Endothelial cell of umbilical vein (primary cell): ENCODE measurements at regions not wholly inside any gene's neighbourhood (a gene's known extent, or its start where the extent isn't known, plus 50 kb on each side); places are given as distances from the start of the nearest gene placed in this dataset.

Experiments used
- BruUV-seq: library from RNA; stranded (reverse); fragments of 400-500 nt; replicated peaks from 2 replicates; lab custom pipeline; 2021; lab: Mats Ljungman, UMichigan
- CTCF ChIA-PET: fragments of 300-600, 350-600 bp; sonication (Branson Sonifier 250); formaldehyde crosslinking; loops from one replicate; lab custom pipeline; 2021; ENCODE audit warnings: antibody characterized with exemption, inconsistent platforms; lab: Charles Lee
- POLR2A ChIA-PET: fragments of 300-600, 350-600 bp; sonication (Branson Sonifier 250); formaldehyde crosslinking; loops from one replicate; lab custom pipeline; 2021; ENCODE audit warnings: antibody characterized with exemption, inconsistent platforms; lab: Charles Lee
- DNase-seq: peaks from one replicate; pipeline ENCODE4 v3.0.0-alpha.2; 2011; ENCODE audit warnings: low read depth, low spot score
- FAIRE-seq: peaks from 2 replicates; lab custom pipeline; 2011; peaks lifted over from hg19 to GRCh38; lab: Jason Lieb, UNC
- H2AFZ ChIP-seq: 2 replicates; pipeline ENCODE4 v1.6.0; 2012; ENCODE audit warnings: low read depth, low read length, control low read depth, inconsistent platforms
- H3K27ac ChIP-seq: 2 replicates; pipeline ENCODE4 v1.5.1; 2011; ENCODE audit warnings: low read depth, mild to moderate bottlenecking, control low read depth, low read length, moderate library complexity; ENCODE audit not compliant: insufficient read depth
- H3K27me3 ChIP-seq, 2 experiments: 2 replicates each; pipeline versions ENCODE4 v1.6.0 to v1.6.1; 2011; ENCODE audit warnings: low read length in 2 of 2, mixed read lengths in 1 of 2; ENCODE audit not compliant: control insufficient read depth in 2 of 2, insufficient read depth in 2 of 2
- H3K36me3 ChIP-seq, 2 experiments: 2 replicates in 1 of 2; 3 replicates in 1 of 2; pipeline ENCODE4 v1.5.1; 2011; ENCODE audit warnings: low read length in 2 of 2, mild to moderate bottlenecking in 1 of 2, moderate library complexity in 1 of 2; ENCODE audit not compliant: control insufficient read depth in 2 of 2, insufficient read depth in 2 of 2; ENCODE audit errors: extremely low read depth in 1 of 2
- H3K4me1 ChIP-seq: 3 replicates; pipeline ENCODE4 v1.5.1; 2011; ENCODE audit warnings: mild to moderate bottlenecking, low read length; ENCODE audit not compliant: control insufficient read depth, insufficient read depth; ENCODE audit errors: extremely low read depth
- H3K4me2 ChIP-seq: 2 replicates; pipeline ENCODE4 v1.6.1; 2011; ENCODE audit warnings: low read length, control low read depth, mixed read lengths; ENCODE audit not compliant: insufficient read depth
- H3K4me3 ChIP-seq, 3 experiments: fragments of 200-600 bp in 1 of 3; sonication (generic), shearing (Covaris generic) in 1 of 3; replicated peaks in 1 of 3; 2 replicates each; pipeline ENCODE4 v1.5.1; 2011 to 2016; ENCODE audit warnings: control low read depth in 3 of 3, low read length in 3 of 3, mild to moderate bottlenecking in 2 of 3, inconsistent platforms in 1 of 3, low read depth in 1 of 3, moderate library complexity in 1 of 3; ENCODE audit not compliant: insufficient read depth in 1 of 3
- H3K79me2 ChIP-seq: 2 replicates; pipeline ENCODE4 v1.6.0; 2012; ENCODE audit warnings: low read length, inconsistent platforms; ENCODE audit not compliant: control insufficient read depth, insufficient read depth
- H3K9ac ChIP-seq: replicated peaks from 2 replicates; pipeline ENCODE3; 2011; ENCODE audit warnings: low read length, control low read depth; ENCODE audit not compliant: insufficient read depth; ENCODE audit errors: extremely low read depth
- H3K9me1 ChIP-seq: replicated peaks from 3 replicates; pipeline ENCODE4 v1.6.0; 2011; ENCODE audit warnings: mild to moderate bottlenecking, low read length; ENCODE audit not compliant: control insufficient read depth, insufficient read depth; ENCODE audit errors: extremely low read depth
- H3K9me3 ChIP-seq: replicated peaks from 2 replicates; pipeline ENCODE4 v1.5.1; 2012; ENCODE audit warnings: low read length, inconsistent platforms; ENCODE audit not compliant: control insufficient read depth, insufficient read depth
- H4K20me1 ChIP-seq: replicated peaks from 2 replicates; pipeline ENCODE3; 2011; ENCODE audit warnings: mild to moderate bottlenecking, low read length; ENCODE audit not compliant: control insufficient read depth, insufficient read depth; ENCODE audit errors: extremely low read depth
- EZH2 ChIP-seq: IDR thresholded peaks from 2 replicates; pipeline ENCODE4 v1.6.1; 2012; ENCODE audit warnings: borderline replicate concordance, low read depth, mild to moderate bottlenecking, moderate library complexity, low read length, inconsistent platforms; ENCODE audit not compliant: severe bottlenecking
- FOS ChIP-seq: IDR thresholded peaks from 2 replicates; pipeline ENCODE4 v1.6.1; 2011; ENCODE audit warnings: mild to moderate bottlenecking, low read length, moderate library complexity, borderline replicate concordance; ENCODE audit not compliant: insufficient read depth
- GATA2 ChIP-seq: IDR thresholded peaks from 2 replicates; pipeline ENCODE4 v1.7.0; 2011; ENCODE audit warnings: low read depth, mild to moderate bottlenecking, moderate library complexity, mixed read lengths, low read length; ENCODE audit not compliant: insufficient read length, insufficient read depth
- JUN ChIP-seq: IDR thresholded peaks from 2 replicates; pipeline ENCODE4 v1.6.1; 2011; ENCODE audit warnings: borderline replicate concordance, low read depth; ENCODE audit not compliant: insufficient read length, insufficient read depth
- MYC ChIP-seq: IDR thresholded peaks from one replicate; pipeline ENCODE4 v1.6.1; 2011; ENCODE audit warnings: mild to moderate bottlenecking, low read depth, low read length
- POLR2A ChIP-seq: IDR thresholded peaks from 2 replicates; pipeline ENCODE4 v1.6.1; 2012; ENCODE audit warnings: low read depth, mild to moderate bottlenecking, control low read depth, low read length
- POLR2AphosphoS5 ChIP-seq: IDR thresholded peaks from 2 replicates; pipeline ENCODE4 v1.6.1; 2012; ENCODE audit warnings: low read depth, mild to moderate bottlenecking, control low read depth, low read length, moderate library complexity; ENCODE audit not compliant: insufficient read depth
- dilution Hi-C: fragments of 300-500 bp; cut with MboI; formaldehyde crosslinking; loops from one replicate; pipeline ENCODE4 v1.15.0; 2019; ENCODE audit warnings: low sequenced_read_pairs; ENCODE audit not compliant: extremely low pct_ligation_motif_present
- intact Hi-C: fragments of 100-400 bp; cut with micrococcal nuclease; formaldehyde crosslinking; loops from one replicate; pipeline ENCODE4 v1.10.0; 2022
- TF ChIP-seq, protein P1 (sequence below): IDR thresholded peaks from 2 replicates; pipeline ENCODE4 v1.6.1; 2011; ENCODE audit not compliant: insufficient read depth, insufficient read length
- TF ChIP-seq, protein P2 (sequence below), 2 donors: IDR thresholded peaks; 1 replicate in 1 of 2; 2 replicates in 1 of 2; pipeline ENCODE4 v1.5.1; 2011; ENCODE audit warnings: low read length in 2 of 2, mild to moderate bottlenecking in 2 of 2, moderate library complexity in 2 of 2, control low read depth in 1 of 2, inconsistent platforms in 1 of 2, low read depth in 1 of 2; ENCODE audit not compliant: insufficient read depth in 1 of 2; ENCODE audit errors: extremely low read depth in 1 of 2

DNA sequence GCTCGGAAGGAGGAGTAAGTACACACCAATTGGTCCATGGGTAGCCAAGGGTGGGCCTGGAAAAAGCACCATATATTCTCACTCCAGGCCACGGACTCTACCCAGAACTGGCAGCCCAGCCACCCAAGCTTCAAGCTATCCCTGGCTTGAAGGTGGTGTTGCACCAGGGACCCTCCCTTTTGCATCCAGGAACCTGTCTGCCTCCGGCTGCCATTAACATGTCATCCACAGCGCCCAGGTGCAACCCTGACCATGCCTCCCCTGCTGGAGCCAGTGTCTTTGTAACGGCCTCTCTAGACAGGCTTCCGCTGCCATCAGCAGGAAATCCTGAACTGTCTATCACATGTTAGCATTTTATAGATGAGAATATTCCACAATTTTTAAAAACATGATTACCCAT is 2158.5 kb upstream of the RAG2 start:
- TF ChIP-seq JUN (no peak), GATA2 (no peak), POLR2A (no peak), POLR2AphosphoS5 (no peak), MYC (no peak), FOS (no peak), EZH2 (no peak)
- TF ChIP-seq, protein P1, sequence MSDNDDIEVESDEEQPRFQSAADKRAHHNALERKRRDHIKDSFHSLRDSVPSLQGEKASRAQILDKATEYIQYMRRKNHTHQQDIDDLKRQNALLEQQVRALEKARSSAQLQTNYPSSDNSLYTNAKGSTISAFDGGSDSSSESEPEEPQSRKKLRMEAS: no peak
- TF ChIP-seq, protein P2, sequence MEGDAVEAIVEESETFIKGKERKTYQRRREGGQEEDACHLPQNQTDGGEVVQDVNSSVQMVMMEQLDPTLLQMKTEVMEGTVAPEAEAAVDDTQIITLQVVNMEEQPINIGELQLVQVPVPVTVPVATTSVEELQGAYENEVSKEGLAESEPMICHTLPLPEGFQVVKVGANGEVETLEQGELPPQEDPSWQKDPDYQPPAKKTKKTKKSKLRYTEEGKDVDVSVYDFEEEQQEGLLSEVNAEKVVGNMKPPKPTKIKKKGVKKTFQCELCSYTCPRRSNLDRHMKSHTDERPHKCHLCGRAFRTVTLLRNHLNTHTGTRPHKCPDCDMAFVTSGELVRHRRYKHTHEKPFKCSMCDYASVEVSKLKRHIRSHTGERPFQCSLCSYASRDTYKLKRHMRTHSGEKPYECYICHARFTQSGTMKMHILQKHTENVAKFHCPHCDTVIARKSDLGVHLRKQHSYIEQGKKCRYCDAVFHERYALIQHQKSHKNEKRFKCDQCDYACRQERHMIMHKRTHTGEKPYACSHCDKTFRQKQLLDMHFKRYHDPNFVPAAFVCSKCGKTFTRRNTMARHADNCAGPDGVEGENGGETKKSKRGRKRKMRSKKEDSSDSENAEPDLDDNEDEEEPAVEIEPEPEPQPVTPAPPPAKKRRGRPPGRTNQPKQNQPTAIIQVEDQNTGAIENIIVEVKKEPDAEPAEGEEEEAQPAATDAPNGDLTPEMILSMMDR (IDR thresholded peaks at IDR 0.05; ENCODE audit: extremely low read depth in 1 of 2, insufficient read depth in 1 of 2, low read depth in 1 of 2, low read length in 2 of 2): no peak
- no peak overlapping the region for H3K27ac ChIP-seq
- H4K20me1 ChIP-seq: no peaks in the 10 kb centered on the region
- BruUV-seq: no TSS peak
- H3K9me1 ChIP-seq: no peaks in the 10 kb centered on the region
- intact Hi-C loops (no loop called here), dilution Hi-C loops (no loop called here)
- ChIA-PET CTCF (no interaction called here), POLR2A (no interaction called here)
- no peaks in the 10 kb centered on the region for H3K36me3 ChIP-seq
- no peak overlapping the region for H3K4me2 ChIP-seq
- no peak for FAIRE-seq
- no peaks in the 10 kb centered on the region for H3K79me2 ChIP-seq
- no peaks in the 10 kb centered on the region for H3K27me3 ChIP-seq
- H3K9me3 ChIP-seq: no peaks in the 10 kb centered on the region
- no peak overlapping the region for H3K4me3 ChIP-seq
- no peak for DNase-seq
- H3K9ac ChIP-seq: no peak overlapping the region
- H2AFZ ChIP-seq: no peak overlapping the region
- H3K4me1 ChIP-seq: no peaks in the 10 kb centered on the region
